HL-60 (cell line): ENCODE measurements at regions not wholly inside any gene's neighbourhood (a gene's known extent, or its start where the extent isn't known, plus 50 kb on each side); places are given as distances from the start of the nearest gene placed in this dataset.

Source experiments
- DNase-seq, 2 experiments: peaks; one replicate each; pipeline ENCODE4 v3.0.0-alpha.2; 2010 to 2020; ENCODE audit warnings: low read depth in 1 of 2, low spot score in 1 of 2
- H3K27ac ChIP-seq: fragments of 250-450 bp; sonication (Bioruptor Pico); replicated peaks from 2 replicates; pipeline ENCODE4 v1.5.1; 2020; ENCODE audit warnings: mild to moderate bottlenecking, moderate library complexity
- H3K27me3 ChIP-seq: fragments of 250-450 bp; sonication (Bioruptor Pico); 2 replicates; pipeline ENCODE4 v1.5.1; 2021; ENCODE audit warnings: mild to moderate bottlenecking, moderate library complexity; ENCODE audit not compliant: insufficient read depth, poor library complexity, severe bottlenecking
- H3K4me3 ChIP-seq: replicated peaks from 2 replicates; pipeline ENCODE4 v1.5.1; 2011; ENCODE audit warnings: mild to moderate bottlenecking, control low read depth, low read length; ENCODE audit not compliant: insufficient read depth
- GABPA ChIP-seq: IDR thresholded peaks from 2 replicates; pipeline ENCODE4 v1.6.1; 2012; ENCODE audit warnings: low read depth
- POLR2AphosphoS5 ChIP-seq: IDR thresholded peaks from 2 replicates; pipeline ENCODE4 v1.6.1; 2012; ENCODE audit warnings: low read depth
- SPI1 ChIP-seq: IDR thresholded peaks from 2 replicates; pipeline ENCODE4 v1.6.1; 2012; ENCODE audit warnings: low read depth, mild to moderate bottlenecking, borderline replicate concordance
- TF ChIP-seq, protein P1 (sequence below): IDR thresholded peaks from one replicate; pipeline ENCODE4 v1.5.1; 2011; ENCODE audit warnings: low read length, control low read depth, inconsistent platforms; ENCODE audit not compliant: insufficient read depth
- TF ChIP-seq, protein P2 (sequence below): IDR thresholded peaks from 2 replicates; pipeline ENCODE4 v1.6.1; 2012; ENCODE audit warnings: low read depth; ENCODE audit not compliant: insufficient replicate concordance

- no peaks in the 10 kb centered on the region for H3K27me3 ChIP-seq
- no peak for DNase-seq
- H3K4me3 ChIP-seq, result no peak overlapping the region
- H3K27ac ChIP-seq, result no peak overlapping the region
- no peak for TF ChIP-seq POLR2AphosphoS5
- no peak for TF ChIP-seq SPI1
- no peak for TF ChIP-seq GABPA
- TF ChIP-seq, protein P1, sequence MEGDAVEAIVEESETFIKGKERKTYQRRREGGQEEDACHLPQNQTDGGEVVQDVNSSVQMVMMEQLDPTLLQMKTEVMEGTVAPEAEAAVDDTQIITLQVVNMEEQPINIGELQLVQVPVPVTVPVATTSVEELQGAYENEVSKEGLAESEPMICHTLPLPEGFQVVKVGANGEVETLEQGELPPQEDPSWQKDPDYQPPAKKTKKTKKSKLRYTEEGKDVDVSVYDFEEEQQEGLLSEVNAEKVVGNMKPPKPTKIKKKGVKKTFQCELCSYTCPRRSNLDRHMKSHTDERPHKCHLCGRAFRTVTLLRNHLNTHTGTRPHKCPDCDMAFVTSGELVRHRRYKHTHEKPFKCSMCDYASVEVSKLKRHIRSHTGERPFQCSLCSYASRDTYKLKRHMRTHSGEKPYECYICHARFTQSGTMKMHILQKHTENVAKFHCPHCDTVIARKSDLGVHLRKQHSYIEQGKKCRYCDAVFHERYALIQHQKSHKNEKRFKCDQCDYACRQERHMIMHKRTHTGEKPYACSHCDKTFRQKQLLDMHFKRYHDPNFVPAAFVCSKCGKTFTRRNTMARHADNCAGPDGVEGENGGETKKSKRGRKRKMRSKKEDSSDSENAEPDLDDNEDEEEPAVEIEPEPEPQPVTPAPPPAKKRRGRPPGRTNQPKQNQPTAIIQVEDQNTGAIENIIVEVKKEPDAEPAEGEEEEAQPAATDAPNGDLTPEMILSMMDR, result no peak
- TF ChIP-seq, protein P2, sequence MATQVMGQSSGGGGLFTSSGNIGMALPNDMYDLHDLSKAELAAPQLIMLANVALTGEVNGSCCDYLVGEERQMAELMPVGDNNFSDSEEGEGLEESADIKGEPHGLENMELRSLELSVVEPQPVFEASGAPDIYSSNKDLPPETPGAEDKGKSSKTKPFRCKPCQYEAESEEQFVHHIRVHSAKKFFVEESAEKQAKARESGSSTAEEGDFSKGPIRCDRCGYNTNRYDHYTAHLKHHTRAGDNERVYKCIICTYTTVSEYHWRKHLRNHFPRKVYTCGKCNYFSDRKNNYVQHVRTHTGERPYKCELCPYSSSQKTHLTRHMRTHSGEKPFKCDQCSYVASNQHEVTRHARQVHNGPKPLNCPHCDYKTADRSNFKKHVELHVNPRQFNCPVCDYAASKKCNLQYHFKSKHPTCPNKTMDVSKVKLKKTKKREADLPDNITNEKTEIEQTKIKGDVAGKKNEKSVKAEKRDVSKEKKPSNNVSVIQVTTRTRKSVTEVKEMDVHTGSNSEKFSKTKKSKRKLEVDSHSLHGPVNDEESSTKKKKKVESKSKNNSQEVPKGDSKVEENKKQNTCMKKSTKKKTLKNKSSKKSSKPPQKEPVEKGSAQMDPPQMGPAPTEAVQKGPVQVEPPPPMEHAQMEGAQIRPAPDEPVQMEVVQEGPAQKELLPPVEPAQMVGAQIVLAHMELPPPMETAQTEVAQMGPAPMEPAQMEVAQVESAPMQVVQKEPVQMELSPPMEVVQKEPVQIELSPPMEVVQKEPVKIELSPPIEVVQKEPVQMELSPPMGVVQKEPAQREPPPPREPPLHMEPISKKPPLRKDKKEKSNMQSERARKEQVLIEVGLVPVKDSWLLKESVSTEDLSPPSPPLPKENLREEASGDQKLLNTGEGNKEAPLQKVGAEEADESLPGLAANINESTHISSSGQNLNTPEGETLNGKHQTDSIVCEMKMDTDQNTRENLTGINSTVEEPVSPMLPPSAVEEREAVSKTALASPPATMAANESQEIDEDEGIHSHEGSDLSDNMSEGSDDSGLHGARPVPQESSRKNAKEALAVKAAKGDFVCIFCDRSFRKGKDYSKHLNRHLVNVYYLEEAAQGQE, result no peak
Measured at GRCh38 chr10:90051474-90051873, 350.1 kb downstream of the KIF20B start.

DNA sequence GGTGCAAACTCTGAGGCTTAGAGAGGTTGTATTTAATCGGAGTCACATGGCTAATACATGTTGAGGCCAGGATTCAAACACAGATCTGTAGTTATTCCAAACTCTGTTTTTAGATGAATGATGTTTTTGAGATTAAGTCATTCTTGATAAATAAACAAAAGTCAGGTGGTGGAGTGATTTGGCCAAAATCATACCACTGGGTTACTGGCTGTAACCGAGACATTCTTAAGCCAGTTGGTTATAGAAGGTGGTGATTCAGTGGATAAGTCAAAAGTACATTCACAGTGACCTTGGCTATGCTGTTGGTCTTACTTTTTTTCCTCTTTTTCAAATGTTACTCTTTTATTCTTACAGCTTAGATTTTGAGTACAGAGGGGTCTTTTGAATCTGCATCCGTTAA is 361.4 kb downstream of the KIF20B start:
- Histone ChIP-seq H3K27ac (no peak overlapping the region), H3K27me3 (no peaks in the 10 kb centered on the region), H3K4me3 (no peak overlapping the region)
- TF ChIP-seq, protein P1, result no peak
- TF ChIP-seq GABPA, result no peak
- DNase-seq, result no peak

- H3K27ac ChIP-seq, result no peak overlapping the region
Measured at GRCh38 chr10:90064295-90064694, 362.9 kb downstream of the KIF20B start.

More at GRCh38 chr10:90064295-90064694, 362.9 kb downstream of the KIF20B start:
- no peaks in the 10 kb centered on the region for H3K27me3 ChIP-seq
- DNase-seq, result no peak
- H3K4me3 ChIP-seq, result no peak overlapping the region
- TF ChIP-seq GABPA (no peak), POLR2AphosphoS5 (no peak), SPI1 (no peak)
- TF ChIP-seq, protein P1, result no peak
- TF ChIP-seq, protein P2, result no peak
